ENCODE measurements at regions not wholly inside any gene's neighbourhood (a gene's known extent, or its start where the extent isn't known, plus 50 kb on each side); places are given as distances from the start of the nearest gene placed in this dataset.

- TF ChIP-seq HMGXB4 (CRISPR knock-in tag; IDR thresholded peaks at IDR 0.05) (no peak), JUN (CRISPR knock-in tag; IDR thresholded peaks at IDR 0.05) (no peak), RELA (CRISPR knock-in tag; IDR thresholded peaks at IDR 0.05; ENCODE audit: borderline replicate concordance) (no peak), IRF1 (CRISPR knock-in tag; IDR thresholded peaks at IDR 0.05) (no peak), GTF2I (CRISPR knock-in tag; conservative IDR thresholded peaks at IDR 0.05) (no peak), SMAD4 (CRISPR knock-in tag; IDR thresholded peaks at IDR 0.05) (no peak), CREB1 (CRISPR knock-in tag; IDR thresholded peaks at IDR 0.05) (no peak), AR (CRISPR knock-in tag; IDR thresholded peaks at IDR 0.05) (no peak), CDX4 (CRISPR knock-in tag; IDR thresholded peaks at IDR 0.05; ENCODE audit: borderline replicate concordance) (no peak), CBFB (CRISPR knock-in tag; IDR thresholded peaks at IDR 0.05; ENCODE audit: low read depth) (no peak)
Measured at GRCh38 chr2:9715238-9715637, 84.4 kb upstream of the YWHAQ start (continued).

- POLR2A ChIA-PET, result no interaction called here
- Mint-ChIP-seq H3K4me3 (no peak overlapping the region), H3K27me3 (ENCODE audit: low read depth) (no peaks in the 10 kb centered on the region), H3K4me1 (peaks cover 7% of the 10 kb centered on the region), H3K9me3 (no peaks in the 10 kb centered on the region), H3K27ac (no peak overlapping the region), H3K36me3 (no peaks in the 10 kb centered on the region)
- CTCF ChIA-PET, result no interaction called here
- DNase-seq (ENCODE audit: low spot score), result no peak
- no peak for ATAC-seq
- TF ChIP-seq SOX15 (CRISPR knock-in tag; IDR thresholded peaks at IDR 0.05), result no peak
- TF ChIP-seq MYBL2 (CRISPR knock-in tag; IDR thresholded peaks at IDR 0.05), result no peak
- no peak for TF ChIP-seq ETV6 (CRISPR knock-in tag; IDR thresholded peaks at IDR 0.05)
- no peak for TF ChIP-seq FOXK1 (CRISPR knock-in tag; IDR thresholded peaks at IDR 0.05)
- no peak for TF ChIP-seq OVOL2 (CRISPR knock-in tag; IDR thresholded peaks at IDR 0.05; ENCODE audit: borderline replicate concordance)
- TF ChIP-seq ZSCAN18 (CRISPR knock-in tag; IDR thresholded peaks at IDR 0.05), result no peak
- TF ChIP-seq FOXP1 (CRISPR knock-in tag; IDR thresholded peaks at IDR 0.05; ENCODE audit: borderline replicate concordance), result no peak
- TF ChIP-seq CTCF (IDR thresholded peaks at IDR 0.05), result no peak
Measured at GRCh38 chr2:9717886-9718451, 87.2 kb upstream of the YWHAQ start.

Data from WTC11 (cell line).